ENCODE measurements at regions not wholly inside any gene's neighbourhood (a gene's known extent, or its start where the extent isn't known, plus 50 kb on each side); places are given as distances from the start of the nearest gene placed in this dataset.
A peak's percentile ranks its signal among the peaks of the same experiment; 100 is the strongest.
"Not testable (repeated sequence)": the region's sequence is repeated elsewhere in the genome, so short reads cannot be mapped to it uniquely, and the experiment has no call there.

DNA sequence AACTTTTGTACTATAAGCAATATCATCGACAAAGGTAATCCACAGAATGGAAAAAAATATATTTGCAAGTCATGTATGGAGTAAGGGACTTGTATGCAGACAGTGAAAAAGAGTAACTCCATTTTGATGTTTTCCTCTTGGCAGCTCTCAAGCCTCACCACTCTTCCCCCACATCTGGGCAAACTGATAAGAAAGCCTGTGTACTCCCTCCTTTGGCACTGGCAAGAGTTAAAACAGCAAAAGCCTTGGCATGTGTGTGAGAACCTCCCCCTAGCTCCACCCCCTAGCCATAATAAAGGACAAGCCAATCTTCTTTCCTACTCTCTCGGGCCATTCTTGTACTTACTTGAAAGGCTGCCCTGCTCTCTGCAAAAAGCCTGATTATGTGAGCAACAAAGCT is 335.2 kb downstream of the LRATD1 start:
- DNase-seq (ENCODE audit: low read depth in 1 of 2, low spot score in 1 of 2), result no peak

DNA sequence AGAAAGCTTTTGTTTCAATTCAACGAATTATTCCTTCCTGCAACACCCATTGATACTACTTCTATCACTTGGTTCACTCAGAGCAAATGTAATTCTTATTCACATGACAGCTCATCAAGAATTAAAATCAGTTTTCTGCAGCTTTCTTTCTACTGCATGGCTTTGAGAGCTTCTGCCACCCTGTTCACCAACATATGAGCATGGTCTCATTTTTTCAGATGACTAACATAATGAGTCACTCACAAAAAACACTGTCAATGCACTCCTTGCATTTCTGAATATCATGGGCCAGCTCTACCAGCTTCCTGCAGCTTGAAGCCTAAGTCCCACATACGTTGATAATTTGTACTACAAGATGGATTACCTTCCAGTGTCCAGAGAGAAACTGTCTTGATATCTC is 342.9 kb downstream of the LRATD1 start:
- no peak for DNase-seq (ENCODE audit: low read depth in 1 of 2, low spot score in 1 of 2)

DNA sequence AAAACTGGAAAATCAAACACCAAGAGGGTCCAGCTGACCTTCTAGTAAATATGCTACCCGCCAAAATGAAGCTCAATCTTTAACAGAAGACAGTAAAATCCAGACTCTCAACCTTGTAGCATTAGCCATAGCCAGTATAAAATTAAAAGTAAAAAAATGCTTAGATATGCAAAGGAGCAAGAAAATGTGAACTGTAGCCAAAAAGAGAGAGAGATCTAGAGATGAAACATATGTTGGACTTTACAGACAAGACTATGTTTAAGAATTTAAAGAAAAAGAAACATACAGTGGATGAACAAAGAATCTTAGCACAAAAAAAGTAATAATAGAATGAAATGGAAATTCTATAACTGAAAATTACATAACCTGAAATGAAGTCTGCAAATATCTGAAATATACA is 344.5 kb downstream of the LRATD1 start:
- DNase-seq (ENCODE audit: low read depth in 1 of 2, low spot score in 1 of 2), result no peak

DNA sequence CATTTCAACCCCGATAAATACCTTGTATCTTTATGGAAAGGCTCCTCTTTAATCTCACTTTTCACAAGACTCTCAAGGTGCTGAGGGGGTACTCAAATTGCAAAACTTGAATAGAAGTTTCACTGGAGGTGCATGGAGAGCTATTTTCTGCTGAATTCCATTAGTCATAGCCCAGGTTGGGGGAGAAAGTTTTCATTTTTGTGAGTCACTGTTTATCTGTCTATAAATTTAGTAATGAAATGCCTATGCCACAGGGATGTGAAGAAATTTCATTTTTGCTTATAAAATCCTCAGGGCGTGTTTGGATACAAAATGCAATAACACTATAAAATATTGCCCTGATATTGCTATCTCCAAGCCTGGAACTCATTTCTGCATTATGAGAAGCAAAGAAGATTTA is 346.3 kb downstream of the LRATD1 start:
- DNase-seq (ENCODE audit: low read depth in 1 of 2, low spot score in 1 of 2), result no peak

DNA sequence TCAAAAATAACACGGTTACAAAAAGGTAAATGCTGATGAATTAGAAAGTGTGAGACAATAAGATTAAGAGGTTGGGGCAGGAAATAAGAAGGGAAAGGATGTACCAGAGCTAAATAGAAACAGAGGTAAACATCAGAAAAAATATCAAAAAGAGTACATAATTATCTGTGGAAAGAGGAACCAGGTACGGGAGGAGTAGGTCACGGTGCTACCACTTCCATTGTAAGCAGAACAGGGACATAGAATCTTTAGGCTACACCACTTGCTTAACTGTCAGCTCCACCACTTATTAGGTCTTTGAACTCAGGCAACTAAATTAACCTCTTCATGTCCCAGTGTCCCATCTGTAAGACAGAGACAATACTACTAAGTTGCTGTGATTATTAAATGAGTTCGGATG is 350.3 kb downstream of the LRATD1 start:
- DNase-seq (ENCODE audit: low read depth in 1 of 2, low spot score in 1 of 2), result no peak

DNA sequence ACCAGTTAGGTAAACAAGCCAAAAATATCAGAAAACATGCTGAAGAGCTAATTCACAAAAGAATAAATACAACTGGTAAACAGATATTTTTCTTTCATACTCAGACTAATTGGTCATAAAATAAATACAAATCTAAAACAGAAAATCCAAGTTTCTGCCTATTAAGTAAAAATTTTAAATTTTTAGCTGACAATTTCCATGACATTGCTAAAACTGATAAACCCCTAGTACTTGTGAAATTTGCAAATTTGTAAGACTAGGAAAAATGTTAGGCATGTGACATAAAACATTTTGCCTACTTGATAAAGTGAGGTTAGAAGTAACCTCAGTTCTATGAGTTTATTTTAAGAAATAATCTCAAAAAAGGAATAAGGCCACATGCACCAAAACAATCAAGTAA is 356.1 kb downstream of the LRATD1 start:
- no peak for DNase-seq (ENCODE audit: low read depth in 1 of 2, low spot score in 1 of 2)

DNA sequence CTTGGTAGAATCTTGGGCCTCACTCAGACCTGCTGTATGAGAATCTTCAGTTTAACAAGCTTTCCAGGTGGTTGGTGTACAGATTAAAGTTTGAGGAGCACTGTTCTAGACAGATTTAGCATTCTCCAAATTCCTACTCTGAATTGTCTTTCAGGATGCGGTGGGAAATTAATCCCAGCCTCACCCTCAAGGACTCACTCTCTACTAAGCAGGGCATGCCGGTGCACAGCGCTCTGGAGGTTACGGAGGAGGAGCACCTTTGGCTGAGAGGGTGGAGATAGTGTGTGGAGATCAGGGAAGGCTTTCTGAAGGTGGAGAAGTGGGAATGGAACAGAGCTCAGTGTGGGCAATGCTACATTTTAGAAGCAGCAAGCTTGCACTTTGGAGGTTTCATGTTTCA is 359.2 kb downstream of the LRATD1 start:
- DNase-seq (ENCODE audit: low read depth in 1 of 2, low spot score in 1 of 2), result no peak

DNA sequence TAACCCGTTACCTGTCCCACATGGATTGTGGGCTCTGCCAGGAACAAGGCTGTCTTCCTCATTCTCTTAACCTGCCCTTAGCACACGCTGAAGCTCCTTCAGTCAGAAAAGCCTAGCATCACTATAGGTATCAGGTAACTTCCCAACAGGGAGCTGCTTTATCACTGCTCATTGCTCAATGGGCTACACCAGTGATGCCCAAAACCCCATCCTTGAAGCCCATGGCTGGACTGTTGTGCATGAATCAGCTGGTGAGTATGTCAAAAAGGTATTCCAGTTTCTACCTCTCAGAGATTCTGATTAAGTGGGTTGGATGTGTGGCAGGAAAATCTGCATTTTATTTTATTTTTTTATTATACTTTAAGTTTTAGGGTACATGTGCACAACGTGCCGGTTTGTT is 362.2 kb downstream of the LRATD1 start:
- no peak for DNase-seq (ENCODE audit: low read depth in 1 of 2, low spot score in 1 of 2)

DNA sequence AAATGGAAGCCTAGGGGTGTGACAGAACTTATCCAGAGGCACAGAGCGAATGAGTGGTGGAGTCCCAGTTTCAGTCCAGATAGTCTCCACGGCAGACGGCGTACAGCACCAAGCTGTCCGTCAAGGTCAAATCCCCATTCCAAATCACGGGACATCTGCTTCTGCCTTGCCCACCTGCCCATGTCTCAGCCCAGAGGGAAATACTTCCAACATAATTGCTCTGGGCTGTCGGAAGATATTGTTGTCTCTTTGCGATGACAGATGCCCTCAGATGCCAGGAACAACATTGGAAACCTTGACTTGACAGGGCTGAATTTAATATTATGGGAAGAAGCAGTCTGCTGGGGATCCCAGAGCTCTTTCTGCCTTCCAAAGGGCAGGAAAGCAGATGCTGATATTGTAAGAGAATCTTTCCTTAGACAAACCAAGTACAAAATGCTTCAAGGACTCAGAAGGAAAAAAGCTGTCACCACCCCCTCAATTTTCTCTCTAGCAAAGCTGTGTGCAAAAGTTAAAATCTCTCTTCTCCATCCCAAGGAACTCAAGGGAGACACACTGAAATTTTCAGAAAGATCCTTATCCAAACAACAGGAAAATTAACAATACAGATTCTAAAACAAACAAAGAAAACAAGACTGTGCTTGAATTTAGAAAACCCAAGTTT is 364.0 kb downstream of the LRATD1 start:
- DNase-seq (ENCODE audit: low read depth in 1 of 2, low spot score in 1 of 2), result no peak

DNA sequence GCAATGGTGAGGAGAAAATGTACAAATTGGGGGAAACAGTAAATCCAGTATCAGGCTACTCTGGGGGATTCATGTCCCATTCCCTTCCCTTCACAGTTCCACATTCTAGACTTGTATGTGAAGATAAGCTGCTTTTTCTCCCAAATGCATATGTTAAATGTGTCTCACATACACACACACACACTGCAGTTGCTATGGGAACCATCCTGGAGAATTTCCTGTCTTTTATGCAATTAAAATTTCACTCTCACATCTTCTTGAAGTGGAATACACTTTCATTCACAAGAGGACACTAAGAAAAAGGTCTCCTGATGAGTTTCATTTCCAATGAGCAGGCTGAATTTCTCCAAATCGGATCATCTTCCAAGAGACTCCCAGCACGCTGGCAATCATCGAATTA is 366.0 kb downstream of the LRATD1 start:
- DNase-seq (ENCODE audit: low read depth in 1 of 2, low spot score in 1 of 2), result no peak

DNA sequence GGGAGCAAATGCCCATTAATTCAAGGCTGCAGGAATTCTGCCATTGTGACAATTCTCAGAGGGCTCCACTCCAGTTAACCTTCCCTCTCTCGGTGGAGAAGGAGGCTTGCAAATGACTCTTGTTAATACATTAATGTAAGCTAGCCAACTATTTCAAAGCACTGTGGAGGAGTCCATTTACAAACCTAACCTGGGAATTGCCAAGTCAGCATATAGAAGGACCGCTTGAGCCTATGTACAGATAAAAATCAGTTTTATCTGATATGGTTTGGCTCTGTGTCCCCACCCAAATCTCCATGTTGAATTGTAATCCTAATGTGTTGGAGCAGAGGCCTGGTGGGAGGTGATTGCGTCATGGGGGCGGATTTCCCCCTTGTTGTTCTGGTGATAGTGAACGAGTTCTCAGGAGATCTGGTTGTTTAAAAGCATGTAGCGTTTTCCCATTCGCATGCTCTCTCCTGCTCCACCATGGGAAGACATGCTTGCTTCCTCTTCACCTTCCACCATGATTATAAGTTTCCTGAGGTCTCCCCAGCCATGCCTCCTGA is 366.7 kb downstream of the LRATD1 start:
- no peak for DNase-seq (ENCODE audit: low read depth in 1 of 2, low spot score in 1 of 2)

DNA sequence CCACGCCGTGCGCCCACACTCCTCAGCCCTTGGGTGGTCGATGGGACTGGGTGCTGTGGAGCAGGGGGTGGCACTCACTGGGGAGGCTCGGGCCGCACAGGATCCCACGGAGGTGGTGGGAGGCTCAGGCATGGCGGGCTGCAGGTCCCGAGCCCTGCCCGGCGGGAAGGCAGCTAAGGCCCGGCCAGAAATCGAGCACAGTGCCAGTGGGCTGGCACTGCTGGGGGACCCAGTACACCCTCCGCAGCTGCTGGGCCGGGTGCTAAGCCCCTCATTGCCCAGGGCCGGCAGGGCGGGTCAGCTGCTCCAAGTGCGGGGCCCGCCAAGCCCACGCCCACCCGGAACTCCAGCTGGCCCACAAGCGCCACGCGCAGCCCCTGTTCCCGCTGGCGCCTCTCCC is 370.0 kb downstream of the LRATD1 start:
- not testable (repeated sequence) for DNase-seq (ENCODE audit: low read depth in 1 of 2, low spot score in 1 of 2)

DNA sequence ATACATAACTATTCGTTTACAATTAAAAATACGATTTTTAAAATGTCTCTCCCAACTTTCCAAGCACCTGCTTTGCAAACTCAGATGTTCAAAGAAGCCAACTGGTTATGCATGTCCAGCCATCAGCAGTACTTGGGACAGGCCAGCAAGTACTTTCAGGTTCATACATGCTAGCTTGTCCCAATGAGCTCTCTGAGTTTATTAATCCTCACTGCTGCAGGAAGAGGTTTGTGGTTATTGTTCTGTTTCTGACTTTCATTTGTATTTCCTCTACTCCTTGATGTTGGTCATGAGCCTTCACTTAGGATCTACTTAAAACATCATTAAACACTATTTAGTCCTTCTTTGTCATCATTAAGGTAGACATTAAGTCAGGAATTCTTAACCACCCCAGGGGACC is 374.1 kb downstream of the LRATD1 start:
- DNase-seq (ENCODE audit: low read depth in 1 of 2, low spot score in 1 of 2), result no peak

DNA sequence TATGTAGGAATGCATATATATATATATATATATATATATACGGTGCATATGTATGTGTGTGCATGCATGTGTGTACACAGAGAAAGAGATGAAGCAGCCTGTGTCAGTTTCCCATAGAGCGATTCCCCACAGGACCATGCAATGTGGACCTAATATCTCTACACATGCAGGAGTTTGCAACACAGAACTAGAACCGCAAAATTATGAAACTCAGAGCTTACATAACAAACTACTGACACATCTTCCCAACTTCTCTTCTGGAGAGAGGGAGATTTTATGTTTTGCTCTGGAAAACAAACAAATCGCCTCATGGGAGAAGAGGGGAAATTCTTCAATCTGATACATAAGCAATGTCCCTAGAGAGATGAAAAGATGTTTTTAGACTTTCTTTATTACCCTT is 377.2 kb downstream of the LRATD1 start:
- DNase-seq (ENCODE audit: low read depth in 1 of 2, low spot score in 1 of 2), result no peak

DNA sequence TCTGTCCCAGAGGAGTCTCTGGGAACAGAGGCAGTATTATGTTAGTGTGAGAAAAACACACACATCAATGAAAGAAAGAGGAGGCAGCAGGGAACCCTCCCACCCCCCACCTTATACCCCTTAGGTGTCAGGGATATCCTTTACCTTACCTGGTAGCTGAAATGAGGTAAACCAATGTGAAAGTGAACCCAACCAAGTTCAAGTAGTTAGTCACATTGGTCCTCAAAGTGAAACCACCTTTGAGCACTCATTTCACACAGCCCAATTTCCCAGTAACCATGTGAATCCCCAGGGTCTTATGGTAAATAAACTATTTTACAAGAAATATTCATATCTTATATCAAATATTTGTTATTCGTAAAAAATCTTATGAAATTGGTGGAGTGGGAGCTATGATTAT is 377.8 kb downstream of the LRATD1 start:
- no peak for DNase-seq (ENCODE audit: low read depth in 1 of 2, low spot score in 1 of 2)

DNA sequence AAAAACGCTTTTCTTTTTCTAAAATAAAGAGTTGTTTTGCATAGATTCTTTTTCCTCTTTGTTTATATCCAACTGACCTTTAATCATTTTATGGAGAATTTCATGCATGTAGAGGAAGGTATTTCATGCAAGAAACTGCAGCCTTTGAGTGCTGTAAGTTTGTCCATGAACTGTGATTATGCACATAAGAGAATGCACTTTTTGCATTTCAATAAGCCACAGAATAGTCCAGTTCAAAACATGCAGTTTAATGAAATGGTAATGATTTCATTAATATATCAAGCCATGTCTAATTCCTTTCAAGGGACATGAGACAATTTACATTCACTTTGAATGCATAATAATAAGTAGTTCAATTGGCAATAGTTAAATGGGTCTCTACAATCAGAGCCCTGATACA is 386.3 kb downstream of the LRATD1 start:
- DNase-seq (ENCODE audit: low read depth in 1 of 2, low spot score in 1 of 2), result no peak

DNA sequence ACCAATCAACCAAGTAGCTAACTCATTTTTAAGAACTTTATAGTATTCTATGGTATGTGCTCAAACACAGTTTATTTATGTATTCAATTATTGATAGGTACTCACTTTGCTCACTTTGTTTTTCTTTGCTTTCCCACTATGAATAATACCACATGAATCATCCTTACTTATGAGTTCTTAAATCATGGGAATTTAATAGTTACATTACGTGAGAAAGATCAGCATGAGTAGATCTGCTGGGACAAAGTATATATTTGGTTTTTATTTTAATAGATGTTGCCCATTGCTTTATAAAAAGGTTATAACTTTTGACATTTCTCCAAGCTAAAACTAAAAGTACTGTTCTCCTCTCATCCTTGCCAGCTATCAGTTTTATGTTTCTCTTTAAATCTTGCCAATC is 390.7 kb downstream of the LRATD1 start:
- DNase-seq (ENCODE audit: low read depth in 1 of 2, low spot score in 1 of 2), result no peak

DNA sequence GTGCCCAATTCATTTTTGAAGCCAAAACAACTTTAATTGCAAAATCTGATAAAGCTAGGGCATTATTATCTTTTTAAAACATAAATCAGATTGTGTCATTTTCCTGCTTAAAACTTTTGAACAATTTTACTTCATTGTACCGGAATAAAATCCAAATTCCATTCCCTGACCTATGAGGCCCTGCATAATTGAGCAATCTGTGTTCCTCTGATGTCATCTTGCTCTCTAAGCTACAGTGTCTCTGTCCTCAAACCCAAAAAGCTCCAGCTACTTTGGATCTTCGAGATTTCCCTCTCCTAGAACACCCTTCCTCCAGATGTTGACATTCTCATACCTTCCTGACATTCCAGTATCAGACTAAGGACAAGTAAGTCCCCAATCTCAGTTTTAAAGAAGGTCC is 395.9 kb downstream of the LRATD1 start:
- no peak for DNase-seq (ENCODE audit: low read depth in 1 of 2, low spot score in 1 of 2)

DNA sequence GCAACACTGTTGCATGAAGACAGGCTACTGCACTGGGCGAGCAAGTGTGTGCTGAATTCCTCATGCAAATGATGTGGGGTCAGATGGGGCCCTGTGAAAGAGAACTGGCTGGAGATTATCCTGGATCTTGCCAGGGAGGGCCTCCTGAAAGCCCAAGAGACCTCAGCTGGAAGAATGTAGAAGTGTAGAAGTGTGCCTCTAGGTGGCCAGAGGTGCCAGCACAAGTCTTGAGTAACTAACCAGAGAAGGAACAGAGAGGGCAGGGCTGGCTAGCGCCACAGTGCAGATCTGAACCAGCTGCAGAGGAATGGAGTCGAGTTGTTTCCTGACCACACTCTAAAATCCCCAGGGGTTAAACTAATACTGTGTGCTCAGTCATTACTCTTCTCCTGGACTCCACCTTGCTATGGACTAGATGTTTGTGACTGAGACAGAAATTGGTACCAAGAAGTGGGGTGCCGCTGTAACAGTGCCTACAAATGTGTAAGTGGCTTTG is 399.3 kb downstream of the LRATD1 start:
- DNase-seq (ENCODE audit: low read depth in 1 of 2, low spot score in 1 of 2), result no peak

DNA sequence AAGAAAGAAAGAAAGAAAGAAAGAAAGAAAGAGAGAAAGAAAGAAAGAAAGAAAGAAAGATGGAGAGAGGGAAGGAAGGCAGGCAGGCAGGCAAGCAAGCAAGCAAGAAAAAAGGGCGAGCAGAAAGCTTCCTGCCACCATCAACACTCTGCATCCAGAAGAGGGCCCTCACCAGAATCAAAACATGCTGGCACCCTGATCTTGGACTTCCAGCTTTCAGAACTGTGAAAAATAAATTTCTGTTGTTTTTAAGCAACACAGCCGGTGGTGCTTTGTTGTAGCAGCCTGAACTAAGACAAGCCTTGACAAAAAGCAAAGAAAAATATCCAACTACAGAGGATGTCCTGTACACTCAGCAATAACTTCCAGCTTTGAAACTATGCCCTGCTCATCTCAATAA is 401.7 kb downstream of the LRATD1 start:
- no peak for DNase-seq (ENCODE audit: low read depth in 1 of 2, low spot score in 1 of 2)

DNA sequence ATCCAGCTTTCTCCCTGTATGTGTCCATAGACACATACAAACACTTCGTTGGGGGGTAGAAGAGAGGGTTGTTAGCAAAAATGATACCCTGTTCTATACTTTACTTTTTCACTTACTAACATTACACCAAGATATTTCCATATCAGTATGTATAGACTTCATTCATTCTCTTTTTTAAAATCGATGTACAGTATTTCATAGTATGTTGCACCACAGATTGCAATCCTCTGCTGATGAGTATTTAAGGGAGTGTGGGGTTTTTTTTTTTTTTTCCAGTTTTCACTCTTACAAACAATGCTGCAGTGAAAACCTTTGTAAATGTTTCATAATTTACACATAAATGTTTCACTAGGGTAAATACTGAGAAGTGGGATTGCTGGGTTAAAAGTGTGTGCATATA is 402.3 kb downstream of the LRATD1 start:
- DNase-seq (ENCODE audit: low read depth in 1 of 2, low spot score in 1 of 2), result no peak

DNA sequence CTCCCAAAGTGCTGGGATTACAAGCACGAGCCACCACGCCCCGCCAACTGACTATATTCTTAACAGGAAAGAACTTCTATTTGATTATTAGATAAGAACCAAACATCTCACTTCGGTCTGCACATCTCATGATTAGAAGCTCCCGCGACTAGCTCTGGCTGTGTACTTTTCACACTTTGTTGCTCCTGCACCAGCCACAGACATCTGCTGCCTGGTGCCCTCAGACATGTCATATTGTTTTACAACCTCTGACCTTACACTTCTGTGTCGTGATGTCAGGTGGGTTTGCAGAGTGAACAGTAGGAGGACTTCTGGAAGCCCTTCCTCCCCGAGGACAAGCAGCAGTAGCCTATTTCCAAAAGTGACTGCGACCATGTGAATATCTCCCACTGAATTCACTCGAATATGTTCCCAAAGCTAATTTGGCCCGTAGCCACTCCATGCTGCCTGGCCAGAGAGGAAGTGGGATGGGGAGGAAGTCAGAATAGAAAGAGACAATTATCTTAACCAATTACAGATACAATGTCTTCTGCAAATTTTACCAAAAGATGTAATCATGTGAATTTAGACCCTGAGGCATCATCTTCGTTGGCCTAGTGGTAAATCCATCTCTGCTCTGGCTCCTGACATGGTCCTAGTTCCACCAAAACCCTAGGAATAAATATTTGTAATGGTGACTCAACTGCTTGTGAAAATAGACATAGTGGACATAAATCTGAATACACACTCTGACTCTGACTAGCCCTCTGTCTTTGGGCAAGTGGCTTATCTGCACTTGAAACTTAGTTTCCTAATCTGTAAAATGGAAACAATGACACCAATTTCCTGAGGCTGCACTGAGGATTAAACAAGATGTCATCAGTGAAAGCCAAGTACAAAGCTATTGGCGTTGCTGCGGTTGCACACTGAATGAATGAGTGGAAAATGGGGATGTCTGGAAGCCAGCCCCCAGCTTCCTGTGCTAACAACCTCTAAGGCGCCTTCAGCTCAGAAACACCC is 406.1 kb downstream of the LRATD1 start:
- DNase-seq (ENCODE audit: low read depth in 1 of 2, low spot score in 1 of 2), result peak in 1 of 2 donors; percentile 9

Data from activated CD4-positive, alpha-beta T cell treated with anti-CD3 and anti-CD28 coated beads, Interleukin-2, amount 50 U/mL, for 24 hours (primary cell).